DMS 273 (cell line): ENCODE measurements at regions not wholly inside any gene's neighbourhood (a gene's known extent, or its start where the extent isn't known, plus 50 kb on each side); places are given as distances from the start of the nearest gene placed in this dataset.
A peak's percentile ranks its signal among the peaks of the same experiment; 100 is the strongest.
"Not testable (repeated sequence)": the region's sequence is repeated elsewhere in the genome, so short reads cannot be mapped to it uniquely, and the experiment has no call there.

Experiments used
- DNase-seq: peaks from one replicate; lab custom pipeline; 2025; ENCODE audit not compliant: unreplicated experiment; lab: John Stamatoyannopoulos, UW

GRCh38 chr9:84501587-84501986 is 161.0 kb upstream of the SLC28A3 start:
- no peak for DNase-seq

GRCh38 chr9:84502066-84502465 is 161.5 kb upstream of the SLC28A3 start:
- no peak for DNase-seq

- DNase-seq: no peak
These were observed 163.8 kb upstream of the SLC28A3 start for GRCh38 chr9:84504360-84504759.

- DNase-seq: no peak
These were observed 157.9 kb upstream of the NTRK2 start for GRCh38 chr9:84511651-84512050.

- DNase-seq: no peak
These were observed 157.0 kb upstream of the NTRK2 start for GRCh38 chr9:84512493-84512892.

GRCh38 chr9:84513473-84513872 is 156.1 kb upstream of the NTRK2 start:
- DNase-seq: no peak

GRCh38 chr9:84513979-84514378 is 155.6 kb upstream of the NTRK2 start:
- DNase-seq: no peak

- no peak for DNase-seq
These were observed 155.1 kb upstream of the NTRK2 start for GRCh38 chr9:84514421-84514820.

GRCh38 chr9:84517026-84517425 is 152.5 kb upstream of the NTRK2 start:
- DNase-seq: no peak

- no peak for DNase-seq
These were observed 150.1 kb upstream of the NTRK2 start for GRCh38 chr9:84519413-84519812.

GRCh38 chr9:84521208-84521607 is 148.3 kb upstream of the NTRK2 start:
- DNase-seq: no peak

GRCh38 chr9:84526211-84526610 is 143.3 kb upstream of the NTRK2 start:
- DNase-seq: not testable (repeated sequence)

GRCh38 chr9:84527060-84527720 is 142.3 kb upstream of the NTRK2 start:
- not testable (repeated sequence) for DNase-seq

GRCh38 chr9:84535973-84536372 is 133.6 kb upstream of the NTRK2 start:
- DNase-seq: not testable (repeated sequence)

GRCh38 chr9:84538879-84539278 is 130.7 kb upstream of the NTRK2 start:
- no peak for DNase-seq

GRCh38 chr9:84542554-84542953 is 127.0 kb upstream of the NTRK2 start:
- peak; percentile 77 for DNase-seq

GRCh38 chr9:84554069-84554664 is 115.4 kb upstream of the NTRK2 start:
- DNase-seq: no peak

- no peak for DNase-seq
These were observed 113.0 kb upstream of the NTRK2 start for GRCh38 chr9:84556556-84556955.

- no peak for DNase-seq
These were observed 111.8 kb upstream of the NTRK2 start for GRCh38 chr9:84557751-84558150.

GRCh38 chr9:84563691-84564090 is 105.8 kb upstream of the NTRK2 start:
- no peak for DNase-seq

- DNase-seq: no peak
These were observed 101.7 kb upstream of the NTRK2 start for GRCh38 chr9:84567805-84568204.

GRCh38 chr9:84570482-84571154 is 98.9 kb upstream of the NTRK2 start:
- peak; percentile 1 for DNase-seq
